OCI-LY7 (cell line): ENCODE measurements at regions not wholly inside any gene's neighbourhood (a gene's known extent, or its start where the extent isn't known, plus 50 kb on each side); places are given as distances from the start of the nearest gene placed in this dataset.

Experiments
- BruUV-seq: library from RNA; stranded (reverse); fragments of 400-500 nt; replicated peaks from 2 replicates; lab custom pipeline; 2021; lab: Mats Ljungman, UMichigan
- CTCF ChIA-PET: fragments of 300-600 bp; sonication (Branson Sonifier 250); formaldehyde crosslinking; loops from one replicate; lab custom pipeline; 2022; ENCODE audit warnings: antibody characterized with exemption; ENCODE audit not compliant: unreplicated experiment; lab: Charles Lee
- POLR2A ChIA-PET: fragments of 300-600 bp; sonication (Branson Sonifier 250); formaldehyde crosslinking; loops from one replicate; lab custom pipeline; 2022; ENCODE audit warnings: antibody characterized with exemption; lab: Charles Lee
- DNase-seq: peaks from one replicate; pipeline ENCODE4 v3.0.0-alpha.2; 2015; ENCODE audit warnings: low spot score
- H2AFZ ChIP-seq: fragments of 200-600 bp; sonication (generic), shearing (Covaris generic); 2 replicates; pipeline ENCODE4 v1.6.1; 2014; ENCODE audit warnings: mild to moderate bottlenecking, antibody characterized with exemption, low read length, moderate library complexity
- H3K27ac ChIP-seq: fragments of 200-600 bp; sonication (generic); 2 replicates; pipeline ENCODE4 v1.5.1; 2014; ENCODE audit warnings: mixed run types, low read depth, mild to moderate bottlenecking, moderate library complexity, low read length, inconsistent platforms; ENCODE audit not compliant: poor library complexity, severe bottlenecking
- H3K36me3 ChIP-seq: fragments of 200-600 bp; sonication (generic); 2 replicates; pipeline ENCODE4 v1.6.1; 2014; ENCODE audit warnings: mild to moderate bottlenecking, antibody characterized with exemption, low read length, moderate library complexity, mixed read lengths; ENCODE audit not compliant: insufficient read depth
- H3K4me1 ChIP-seq: fragments of 200-600 bp; sonication (generic); 2 replicates; pipeline ENCODE4 v1.5.1; 2014; ENCODE audit warnings: mild to moderate bottlenecking, low read length; ENCODE audit not compliant: insufficient read depth, poor library complexity, severe bottlenecking
- H3K4me2 ChIP-seq: fragments of 200-600 bp; sonication (generic); 2 replicates; pipeline ENCODE4 v1.6.1; 2014; ENCODE audit warnings: mild to moderate bottlenecking, low read length
- H3K4me3 ChIP-seq: fragments of 200-600 bp; sonication (generic); 2 replicates; pipeline ENCODE4 v1.5.1; 2014; ENCODE audit warnings: mild to moderate bottlenecking, low read depth, low read length; ENCODE audit not compliant: poor library complexity, severe bottlenecking
- H3K79me2 ChIP-seq: fragments of 200-600 bp; sonication (generic); 2 replicates; pipeline ENCODE4 v1.6.1; 2016; ENCODE audit warnings: low read depth, mild to moderate bottlenecking, low read length, moderate library complexity, mixed read lengths; ENCODE audit not compliant: insufficient read depth
- H3K9me2 ChIP-seq: fragments of 200-600 bp; sonication (generic); 2 replicates; pipeline ENCODE4 v1.6.1; 2016; ENCODE audit warnings: mild to moderate bottlenecking, low read length, mixed read lengths; ENCODE audit not compliant: insufficient read depth
- H3K9me3 ChIP-seq: fragments of 200-600 bp; sonication (generic); 2 replicates; pipeline ENCODE4 v1.6.1; 2014; ENCODE audit warnings: mild to moderate bottlenecking, mixed run types, low read length, mixed read lengths
- H4K20me1 ChIP-seq: fragments of 200-600 bp; sonication (generic); 2 replicates; pipeline ENCODE4 v1.6.1; 2014; ENCODE audit warnings: mild to moderate bottlenecking, antibody characterized with exemption, low read length, moderate library complexity, mixed read lengths; ENCODE audit not compliant: insufficient read depth
- EZH2phosphoT487 ChIP-seq: fragments of 200-600 bp; sonication (generic); IDR thresholded peaks from 2 replicates; pipeline ENCODE4 v1.6.1; 2018; ENCODE audit warnings: low read depth, borderline replicate concordance, mild to moderate bottlenecking, mixed run types, antibody characterized with exemption, low read length, moderate library complexity, mixed read lengths
- intact Hi-C: fragments of 100-400 bp; cut with micrococcal nuclease; formaldehyde crosslinking; loops from one replicate; pipeline ENCODE4 v1.10.0; 2022; ENCODE audit not compliant: unreplicated experiment
- TF ChIP-seq, protein P1 (sequence below): fragments of 200-600 bp; sonication (generic); conservative IDR thresholded peaks from 2 replicates; pipeline ENCODE4 v1.5.1; 2014; ENCODE audit warnings: mild to moderate bottlenecking, antibody characterized with exemption, low read length, moderate library complexity, mixed read lengths

GRCh38 chr6:24064832-24065231 lies 61.2 kb upstream of the NRSN1 start:
- TF ChIP-seq, protein P1, sequence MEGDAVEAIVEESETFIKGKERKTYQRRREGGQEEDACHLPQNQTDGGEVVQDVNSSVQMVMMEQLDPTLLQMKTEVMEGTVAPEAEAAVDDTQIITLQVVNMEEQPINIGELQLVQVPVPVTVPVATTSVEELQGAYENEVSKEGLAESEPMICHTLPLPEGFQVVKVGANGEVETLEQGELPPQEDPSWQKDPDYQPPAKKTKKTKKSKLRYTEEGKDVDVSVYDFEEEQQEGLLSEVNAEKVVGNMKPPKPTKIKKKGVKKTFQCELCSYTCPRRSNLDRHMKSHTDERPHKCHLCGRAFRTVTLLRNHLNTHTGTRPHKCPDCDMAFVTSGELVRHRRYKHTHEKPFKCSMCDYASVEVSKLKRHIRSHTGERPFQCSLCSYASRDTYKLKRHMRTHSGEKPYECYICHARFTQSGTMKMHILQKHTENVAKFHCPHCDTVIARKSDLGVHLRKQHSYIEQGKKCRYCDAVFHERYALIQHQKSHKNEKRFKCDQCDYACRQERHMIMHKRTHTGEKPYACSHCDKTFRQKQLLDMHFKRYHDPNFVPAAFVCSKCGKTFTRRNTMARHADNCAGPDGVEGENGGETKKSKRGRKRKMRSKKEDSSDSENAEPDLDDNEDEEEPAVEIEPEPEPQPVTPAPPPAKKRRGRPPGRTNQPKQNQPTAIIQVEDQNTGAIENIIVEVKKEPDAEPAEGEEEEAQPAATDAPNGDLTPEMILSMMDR: no peak
- TF ChIP-seq EZH2phosphoT487: no peak
- Histone ChIP-seq H3K27ac (no peak overlapping the region), H3K4me2 (no peak overlapping the region), H4K20me1 (no peaks in the 10 kb centered on the region), H3K36me3 (no peaks in the 10 kb centered on the region), H2AFZ (no peak overlapping the region), H3K9me3 (no peaks in the 10 kb centered on the region), H3K4me3 (no peak overlapping the region), H3K79me2 (no peaks in the 10 kb centered on the region), H3K9me2 (no peaks in the 10 kb centered on the region), H3K4me1 (no peaks in the 10 kb centered on the region)
- CTCF ChIA-PET: no interaction called here
- intact Hi-C loops: no loop called here
- no TSS peak for BruUV-seq
- DNase-seq: no peak
- POLR2A ChIA-PET: no interaction called here

DNA sequence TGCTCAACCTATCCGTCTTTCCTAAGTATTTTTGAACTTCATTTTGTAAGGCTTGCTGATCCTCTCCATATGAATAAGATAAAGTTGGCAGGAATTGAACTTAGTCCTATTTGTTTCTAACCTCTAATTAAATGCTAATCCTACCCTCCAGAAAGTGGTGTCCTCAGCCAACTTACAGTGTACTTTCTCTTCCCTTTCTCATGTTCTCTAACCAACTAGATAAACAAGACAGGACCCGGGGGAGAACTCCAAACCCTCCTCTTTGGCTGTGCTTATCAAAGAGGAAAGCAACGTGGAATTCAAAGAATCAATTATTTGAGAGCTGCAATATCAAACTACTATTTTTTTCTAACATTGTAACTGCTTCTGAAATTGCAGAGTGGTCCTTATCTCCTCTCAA lies 56.5 kb upstream of the NRSN1 start:
- H3K27ac ChIP-seq: no peak overlapping the region
- no peaks in the 10 kb centered on the region for H3K9me2 ChIP-seq
- no peaks in the 10 kb centered on the region for H3K9me3 ChIP-seq
- H4K20me1 ChIP-seq: no peaks in the 10 kb centered on the region
- POLR2A ChIA-PET: no interaction called here
- CTCF ChIA-PET: no interaction called here
- no peaks in the 10 kb centered on the region for H3K79me2 ChIP-seq
- no peak overlapping the region for H3K4me3 ChIP-seq
- H3K4me2 ChIP-seq: no peak overlapping the region
- H2AFZ ChIP-seq: no peak overlapping the region
- intact Hi-C loops: no loop called here
- TF ChIP-seq, protein P1: no peak
- TF ChIP-seq EZH2phosphoT487: no peak
- H3K4me1 ChIP-seq: no peaks in the 10 kb centered on the region
- no TSS peak for BruUV-seq
- no peaks in the 10 kb centered on the region for H3K36me3 ChIP-seq
- no peak for DNase-seq

DNA sequence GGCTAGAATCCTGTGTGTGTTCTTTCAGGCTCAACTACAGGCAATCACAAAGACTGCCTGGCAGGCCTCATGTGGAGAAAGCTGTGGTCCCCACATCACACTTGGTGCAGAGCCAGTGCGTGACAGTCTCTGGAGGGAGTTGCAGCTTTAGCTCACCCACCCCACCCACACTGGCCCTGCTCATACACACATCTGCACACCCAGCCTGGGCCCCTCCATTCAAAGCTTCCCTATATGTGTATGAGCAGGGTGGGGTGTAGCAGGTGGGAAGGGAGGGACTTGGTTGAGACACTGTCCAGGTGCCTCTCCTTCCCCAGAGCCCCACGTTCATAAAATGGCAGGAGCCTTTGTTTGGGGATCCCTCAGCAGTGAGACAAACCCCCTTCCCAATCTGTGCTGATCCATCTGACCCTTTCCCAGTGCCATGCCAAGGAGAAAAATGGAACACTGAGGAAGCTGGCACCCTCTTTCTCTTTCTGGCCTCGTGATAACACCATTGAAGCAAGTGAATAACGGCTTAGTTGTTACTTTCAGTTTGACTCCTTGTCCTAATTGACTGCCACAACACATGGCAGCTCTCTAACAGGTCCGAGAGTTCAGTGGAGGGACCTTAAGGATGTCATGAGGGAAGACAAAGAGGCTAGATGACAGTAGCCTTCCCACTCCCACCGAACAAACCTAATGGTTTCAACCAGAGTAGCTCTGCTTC lies 53.8 kb upstream of the NRSN1 start:
- H2AFZ ChIP-seq: no peak overlapping the region
- no peaks in the 10 kb centered on the region for H3K9me2 ChIP-seq
- intact Hi-C loops: no loop called here
- H3K4me2 ChIP-seq: no peak overlapping the region
- no peaks in the 10 kb centered on the region for H3K79me2 ChIP-seq
- no peaks in the 10 kb centered on the region for H3K4me1 ChIP-seq
- H4K20me1 ChIP-seq: no peaks in the 10 kb centered on the region
- H3K27ac ChIP-seq: no peak overlapping the region
- H3K9me3 ChIP-seq: no peaks in the 10 kb centered on the region
- TF ChIP-seq, protein P1: no peak
- no peak for TF ChIP-seq EZH2phosphoT487
- ChIA-PET CTCF (no interaction called here), POLR2A (no interaction called here)
- H3K4me3 ChIP-seq: no peak overlapping the region
- no TSS peak for BruUV-seq
- no peak for DNase-seq
- H3K36me3 ChIP-seq: no peaks in the 10 kb centered on the region
